ENCODE measurements at regions not wholly inside any gene's neighbourhood (a gene's known extent, or its start where the extent isn't known, plus 50 kb on each side); places are given as distances from the start of the nearest gene placed in this dataset.
"Not testable (repeated sequence)": the region's sequence is repeated elsewhere in the genome, so short reads cannot be mapped to it uniquely, and the experiment has no call there.

DNA sequence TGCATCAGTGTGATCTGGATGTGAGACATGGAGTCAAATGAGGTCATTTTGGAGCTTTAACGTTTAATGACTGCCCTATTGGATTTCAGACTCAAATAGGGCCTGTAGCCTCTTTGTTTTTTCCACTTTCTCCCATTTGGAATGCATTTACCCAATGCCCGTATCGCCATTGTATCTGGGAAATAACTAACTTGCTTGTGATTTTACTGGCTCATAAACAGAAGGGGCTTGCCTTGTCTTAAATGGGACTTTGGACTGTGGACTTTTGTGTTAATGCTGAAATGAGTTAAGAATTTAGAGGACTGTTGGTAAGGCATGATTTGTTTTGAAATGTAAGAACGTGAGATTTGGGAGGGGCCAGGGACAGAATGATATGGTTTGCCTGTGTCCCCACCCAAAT, 494.6 kb downstream of the CHSY3 start:
- TF ChIP-seq, protein P1, sequence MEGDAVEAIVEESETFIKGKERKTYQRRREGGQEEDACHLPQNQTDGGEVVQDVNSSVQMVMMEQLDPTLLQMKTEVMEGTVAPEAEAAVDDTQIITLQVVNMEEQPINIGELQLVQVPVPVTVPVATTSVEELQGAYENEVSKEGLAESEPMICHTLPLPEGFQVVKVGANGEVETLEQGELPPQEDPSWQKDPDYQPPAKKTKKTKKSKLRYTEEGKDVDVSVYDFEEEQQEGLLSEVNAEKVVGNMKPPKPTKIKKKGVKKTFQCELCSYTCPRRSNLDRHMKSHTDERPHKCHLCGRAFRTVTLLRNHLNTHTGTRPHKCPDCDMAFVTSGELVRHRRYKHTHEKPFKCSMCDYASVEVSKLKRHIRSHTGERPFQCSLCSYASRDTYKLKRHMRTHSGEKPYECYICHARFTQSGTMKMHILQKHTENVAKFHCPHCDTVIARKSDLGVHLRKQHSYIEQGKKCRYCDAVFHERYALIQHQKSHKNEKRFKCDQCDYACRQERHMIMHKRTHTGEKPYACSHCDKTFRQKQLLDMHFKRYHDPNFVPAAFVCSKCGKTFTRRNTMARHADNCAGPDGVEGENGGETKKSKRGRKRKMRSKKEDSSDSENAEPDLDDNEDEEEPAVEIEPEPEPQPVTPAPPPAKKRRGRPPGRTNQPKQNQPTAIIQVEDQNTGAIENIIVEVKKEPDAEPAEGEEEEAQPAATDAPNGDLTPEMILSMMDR (IDR thresholded peaks at IDR 0.05; ENCODE audit: insufficient read depth, low read depth, low read length) = no peak
- Histone ChIP-seq H3K36me3 (ENCODE audit: control insufficient read depth, insufficient read depth, low read length) (no peaks in the 10 kb centered on the region), H3K4me3 (ENCODE audit: low read depth, low read length) (no peak overlapping the region), H3K27me3 (ENCODE audit: control insufficient read depth, insufficient read depth, low read length) (no peaks in the 10 kb centered on the region)
- ChIA-PET CTCF (no interaction called here), POLR2A (no interaction called here)
- no peak for DNase-seq (ENCODE audit: low read depth)

DNA sequence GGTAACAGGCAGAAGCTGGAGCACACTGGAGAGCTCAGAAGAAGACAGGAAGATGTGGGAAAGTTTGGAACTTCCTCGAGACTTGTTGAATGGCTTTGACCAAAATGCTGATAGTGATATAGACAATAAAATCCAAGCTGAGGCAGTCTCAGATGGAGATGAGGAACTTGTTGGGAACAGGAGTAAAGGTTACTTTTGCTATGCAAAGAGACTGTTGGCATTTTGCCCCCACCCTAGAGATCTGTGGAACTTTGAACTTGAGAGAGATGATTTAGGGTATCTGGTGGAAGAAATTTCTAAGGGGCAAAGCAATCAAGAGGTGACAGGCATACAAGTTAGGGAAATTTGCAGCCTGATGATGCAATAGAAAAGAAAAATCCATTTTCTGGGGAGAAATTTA, 493.5 kb downstream of the CHSY3 start:
- CTCF ChIA-PET, POLR2A ChIA-PET: not testable (repeated sequence)

DNA sequence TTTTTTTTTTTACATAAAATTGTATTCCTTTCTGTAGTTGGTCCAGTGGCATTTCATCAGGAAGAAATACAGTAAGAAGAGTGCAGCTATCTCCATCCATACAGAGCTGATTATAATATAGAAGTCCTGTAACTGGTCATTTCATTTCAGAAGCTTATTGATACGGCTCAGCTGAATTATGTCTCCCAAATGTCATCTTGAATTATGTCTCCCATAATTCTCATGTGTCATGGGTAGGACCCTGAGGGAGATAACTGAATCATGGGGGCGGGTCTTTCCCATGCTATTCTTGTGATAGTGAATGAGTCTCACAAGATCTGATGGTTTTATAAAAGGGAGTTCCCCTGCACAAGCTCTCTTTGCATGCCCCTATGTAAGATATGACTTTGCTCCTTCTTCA, 492.9 kb downstream of the CHSY3 start:
- no peak overlapping the region for H3K4me3 ChIP-seq (ENCODE audit: low read depth, low read length)
- H3K27me3 ChIP-seq (ENCODE audit: control insufficient read depth, insufficient read depth, low read length) = no peaks in the 10 kb centered on the region
- CTCF ChIA-PET = interaction anchor here (0.7 kb wide), 1 partner anchor 208 kb away, joined by 3 read pairs; no protein-coding TSS in a partner anchor
- TF ChIP-seq, protein P1 (IDR thresholded peaks at IDR 0.05; ENCODE audit: insufficient read depth, low read depth, low read length) = no peak
- POLR2A ChIA-PET = no interaction called here
- H3K36me3 ChIP-seq (ENCODE audit: control insufficient read depth, insufficient read depth, low read length) = no peaks in the 10 kb centered on the region
- no peak for DNase-seq (ENCODE audit: low read depth)

More for the DNA sequence above, 493.5 kb downstream of the CHSY3 start:
- not testable (repeated sequence) for DNase-seq (ENCODE audit: low read depth); H3K27me3 ChIP-seq (ENCODE audit: control insufficient read depth, insufficient read depth, low read length); H3K4me3 ChIP-seq (ENCODE audit: low read depth, low read length); H3K36me3 ChIP-seq (ENCODE audit: control insufficient read depth, insufficient read depth, low read length)

DNA sequence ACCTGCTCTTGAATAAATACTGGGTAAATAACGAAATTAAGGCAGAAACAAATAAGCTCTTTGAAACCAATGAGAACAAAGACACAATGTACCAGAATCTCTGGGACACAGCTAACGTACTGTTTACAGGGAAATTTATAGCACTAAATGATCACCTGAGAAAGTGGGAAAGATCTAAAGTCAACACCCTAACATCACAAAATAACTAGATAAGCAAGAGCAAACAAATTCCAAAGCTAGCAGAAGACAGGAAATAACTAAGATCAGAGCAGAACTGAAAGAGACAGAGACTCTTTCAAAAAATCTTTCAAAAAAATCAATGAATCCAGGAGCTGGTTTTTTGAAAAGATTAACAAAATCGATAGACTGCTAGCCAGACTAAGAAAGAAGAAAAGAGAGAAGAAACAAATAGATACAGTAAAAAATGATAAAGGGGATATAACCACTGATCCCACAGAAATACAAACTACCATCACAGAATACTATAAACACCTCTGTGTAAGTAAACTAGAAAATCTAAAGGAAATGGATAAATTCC, 487.5 kb downstream of the CHSY3 start:
- H3K4me3 ChIP-seq (ENCODE audit: low read depth, low read length); H3K36me3 ChIP-seq (ENCODE audit: control insufficient read depth, insufficient read depth, low read length); H3K27me3 ChIP-seq (ENCODE audit: control insufficient read depth, insufficient read depth, low read length); POLR2A ChIA-PET; DNase-seq (ENCODE audit: low read depth); CTCF ChIA-PET: not testable (repeated sequence)

DNA sequence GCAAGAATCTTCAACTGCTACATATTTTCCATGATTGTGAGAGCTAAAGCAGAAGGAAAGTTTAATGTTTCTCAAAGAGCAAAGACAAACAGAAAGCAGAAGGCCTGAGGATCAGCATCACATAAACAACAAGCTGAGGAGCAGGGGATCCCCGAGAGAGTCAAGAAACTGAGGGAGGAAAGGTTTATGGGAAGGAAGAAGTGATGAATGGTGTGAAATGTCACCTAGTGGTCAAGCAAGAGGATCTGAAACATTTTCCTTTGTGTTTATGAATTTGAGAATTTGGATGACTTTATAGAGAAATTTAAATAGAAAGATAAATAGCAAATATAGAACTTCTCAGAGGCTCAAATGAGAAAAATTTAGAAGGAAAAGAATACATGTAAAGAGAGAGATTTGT, 481.9 kb downstream of the CHSY3 start:
- DNase-seq (ENCODE audit: low read depth) = no peak
- TF ChIP-seq, protein P1 (IDR thresholded peaks at IDR 0.05; ENCODE audit: insufficient read depth, low read depth, low read length) = no peak
- Histone ChIP-seq H3K36me3 (ENCODE audit: control insufficient read depth, insufficient read depth, low read length) (no peaks in the 10 kb centered on the region), H3K4me3 (ENCODE audit: low read depth, low read length) (no peak overlapping the region), H3K27me3 (ENCODE audit: control insufficient read depth, insufficient read depth, low read length) (no peaks in the 10 kb centered on the region)
- ChIA-PET POLR2A (no interaction called here), CTCF (no interaction called here)

DNA sequence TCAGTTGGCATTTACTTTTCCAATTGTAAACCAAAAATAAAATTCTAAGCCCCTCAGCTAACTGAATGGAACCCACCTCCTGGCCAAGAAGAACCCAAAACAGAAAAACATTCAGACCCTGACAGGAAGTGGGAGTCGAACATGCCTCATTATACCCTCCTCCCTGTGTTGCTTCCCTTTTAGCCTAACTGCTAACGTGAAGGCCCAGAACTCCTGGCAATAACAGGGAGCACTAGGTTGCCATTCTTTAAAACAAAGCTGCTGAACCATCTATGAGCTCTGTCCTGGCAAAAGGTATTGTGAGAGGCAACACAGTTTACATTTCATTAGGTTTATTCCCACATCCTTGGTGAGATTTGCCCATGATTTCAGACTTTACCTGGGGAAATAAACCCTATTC, 481.4 kb downstream of the CHSY3 start:
- CTCF ChIA-PET = no interaction called here
- no peaks in the 10 kb centered on the region for H3K27me3 ChIP-seq (ENCODE audit: control insufficient read depth, insufficient read depth, low read length)
- no peaks in the 10 kb centered on the region for H3K36me3 ChIP-seq (ENCODE audit: control insufficient read depth, insufficient read depth, low read length)
- H3K4me3 ChIP-seq (ENCODE audit: low read depth, low read length) = no peak overlapping the region
- no peak for DNase-seq (ENCODE audit: low read depth)
- POLR2A ChIA-PET = no interaction called here
- TF ChIP-seq, protein P1 (IDR thresholded peaks at IDR 0.05; ENCODE audit: insufficient read depth, low read depth, low read length) = no peak
